Keratinocyte (primary cell): ENCODE measurements at regions not wholly inside any gene's neighbourhood (a gene's known extent, or its start where the extent isn't known, plus 50 kb on each side); places are given as distances from the start of the nearest gene placed in this dataset.

ENCODE experiments used
- DNase-seq: peaks from one replicate; pipeline ENCODE4 v3.0.0-alpha.2; 2011; ENCODE audit warnings: low read depth, missing footprints, low spot score
- FAIRE-seq: peaks from 2 replicates; lab custom pipeline; 2011; peaks lifted over from hg19 to GRCh38; lab: Jason Lieb, UNC
- H2AFZ ChIP-seq: 2 replicates; pipeline ENCODE4 v1.6.0; 2012; ENCODE audit warnings: low read length, control low read depth, inconsistent platforms; ENCODE audit not compliant: control insufficient read depth
- H3K27ac ChIP-seq: 2 replicates; pipeline ENCODE4 v1.5.1; 2011; ENCODE audit warnings: low read length; ENCODE audit not compliant: control insufficient read depth, insufficient read depth
- H3K27me3 ChIP-seq: 3 replicates; pipeline ENCODE4 v1.6.0; 2011; ENCODE audit warnings: low read length; ENCODE audit not compliant: control insufficient read depth, insufficient read depth; ENCODE audit errors: extremely low read depth
- H3K36me3 ChIP-seq, 2 experiments: 2 replicates in 1 of 2; 3 replicates in 1 of 2; pipeline ENCODE4 v1.5.1; 2011; ENCODE audit warnings: low read length in 2 of 2, mild to moderate bottlenecking in 1 of 2; ENCODE audit not compliant: control insufficient read depth in 2 of 2, insufficient read depth in 2 of 2; ENCODE audit errors: extremely low read depth in 1 of 2
- H3K4me1 ChIP-seq: 3 replicates; pipeline ENCODE4 v1.5.1; 2011; ENCODE audit warnings: low read length; ENCODE audit not compliant: control insufficient read depth, insufficient read depth; ENCODE audit errors: extremely low read depth
- H3K4me2 ChIP-seq: 3 replicates; pipeline ENCODE4 v1.6.0; 2011; ENCODE audit warnings: low read depth, low read length; ENCODE audit not compliant: control insufficient read depth, insufficient read depth; ENCODE audit errors: extremely low read depth
- H3K4me3 ChIP-seq, 3 experiments: fragments of 200-600 bp in 1 of 3; sonication (generic) in 1 of 3; 2 replicates in 2 of 3; 3 replicates in 1 of 3; pipeline ENCODE4 v1.5.1; 2011 to 2016; ENCODE audit warnings: low read length in 3 of 3, mild to moderate bottlenecking in 3 of 3, control low read depth in 2 of 3, inconsistent platforms in 1 of 3, low read depth in 1 of 3, mixed read lengths in 1 of 3, mixed run types in 1 of 3, moderate library complexity in 1 of 3; ENCODE audit not compliant: control insufficient read depth in 2 of 3, insufficient read depth in 2 of 3; ENCODE audit errors: extremely low read depth in 1 of 3
- H3K79me2 ChIP-seq: 2 replicates; pipeline ENCODE4 v1.6.0; 2012; ENCODE audit warnings: low read length; ENCODE audit not compliant: control insufficient read depth, insufficient read depth
- H3K9ac ChIP-seq: 3 replicates; pipeline ENCODE4 v1.6.0; 2011; ENCODE audit warnings: low read length; ENCODE audit not compliant: control insufficient read depth, insufficient read depth; ENCODE audit errors: extremely low read depth
- H3K9me1 ChIP-seq: 3 replicates; pipeline ENCODE4 v1.6.0; 2011; ENCODE audit warnings: low read length; ENCODE audit not compliant: control insufficient read depth, insufficient read depth; ENCODE audit errors: extremely low read depth
- H3K9me3 ChIP-seq: 2 replicates; pipeline ENCODE4 v1.5.1; 2012; ENCODE audit warnings: low read depth, low read length; ENCODE audit not compliant: control insufficient read depth
- H4K20me1 ChIP-seq: 3 replicates; pipeline ENCODE4 v1.6.0; 2011; ENCODE audit warnings: low read length; ENCODE audit not compliant: control insufficient read depth, insufficient read depth; ENCODE audit errors: extremely low read depth
- CTCF ChIP-seq, 3 experiments: IDR thresholded peaks in 1 of 3; conservative IDR thresholded peaks in 1 of 3; optimal IDR thresholded peaks in 1 of 3; 2 replicates in 2 of 3; 3 replicates in 1 of 3; pipeline versions ENCODE3 to v1.5.1; 2011; ENCODE audit warnings: low read length in 3 of 3, mild to moderate bottlenecking in 3 of 3, moderate library complexity in 2 of 3, control low read depth in 1 of 3, inconsistent platforms in 1 of 3; ENCODE audit not compliant: insufficient read depth in 2 of 3; ENCODE audit errors: extremely low read depth in 1 of 3
- EZH2 ChIP-seq: IDR thresholded peaks from one replicate; pipeline ENCODE4 v1.6.1; 2012; ENCODE audit warnings: inconsistent platforms, mild to moderate bottlenecking, low read length, moderate library complexity
- dilution Hi-C: fragments of 300-500 bp; cut with MboI; formaldehyde crosslinking; loops from one replicate; pipeline ENCODE4 v1.7.0; 2020; ENCODE audit warnings: low sequenced_read_pairs; ENCODE audit not compliant: extremely low pct_ligation_motif_present

DNA sequence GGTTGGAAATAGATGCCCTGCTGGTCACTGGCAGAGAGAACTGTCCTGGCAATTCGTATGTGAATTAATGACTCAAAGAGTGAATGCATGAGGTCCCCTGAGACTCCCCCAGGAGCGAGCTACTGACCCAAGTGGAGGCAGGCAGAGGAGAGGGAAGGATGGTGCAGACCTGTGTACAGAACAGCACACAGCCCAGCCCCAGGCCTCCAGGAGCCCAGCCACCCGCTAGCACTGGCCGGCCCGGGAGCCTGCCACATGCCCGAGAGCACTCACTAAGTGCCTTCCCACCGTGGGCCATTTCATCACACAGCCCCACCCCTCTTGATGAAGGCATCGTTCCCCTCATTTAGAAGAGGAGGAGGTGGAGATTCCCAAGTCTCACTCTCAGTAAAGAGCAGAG lies 62.0 kb upstream of the IGSF21 start:
- TF ChIP-seq CTCF (optimal IDR thresholded peaks at IDR 0.05 in 1 of 3, IDR thresholded peaks at IDR 0.05 in 1 of 3, conservative IDR thresholded peaks at IDR 0.05 in 1 of 3; ENCODE audit: extremely low read depth in 1 of 3, insufficient read depth in 2 of 3, low read length in 3 of 3) (no peak), EZH2 (no peak)
- no peak overlapping the region for H3K9ac ChIP-seq
- no peaks in the 10 kb centered on the region for H3K79me2 ChIP-seq
- no peaks in the 10 kb centered on the region for H3K36me3 ChIP-seq
- H3K9me3 ChIP-seq = peaks cover 3% of the 10 kb centered on the region
- no peak overlapping the region for H3K4me2 ChIP-seq
- H3K27ac ChIP-seq = no peak overlapping the region
- H3K4me1 ChIP-seq = no peaks in the 10 kb centered on the region
- no peak overlapping the region for H3K4me3 ChIP-seq
- no peak overlapping the region for H2AFZ ChIP-seq
- no peaks in the 10 kb centered on the region for H3K27me3 ChIP-seq
- no peak for DNase-seq
- dilution Hi-C loops = no loop called here
- FAIRE-seq = no peak
- H4K20me1 ChIP-seq = no peaks in the 10 kb centered on the region
- no peaks in the 10 kb centered on the region for H3K9me1 ChIP-seq

DNA sequence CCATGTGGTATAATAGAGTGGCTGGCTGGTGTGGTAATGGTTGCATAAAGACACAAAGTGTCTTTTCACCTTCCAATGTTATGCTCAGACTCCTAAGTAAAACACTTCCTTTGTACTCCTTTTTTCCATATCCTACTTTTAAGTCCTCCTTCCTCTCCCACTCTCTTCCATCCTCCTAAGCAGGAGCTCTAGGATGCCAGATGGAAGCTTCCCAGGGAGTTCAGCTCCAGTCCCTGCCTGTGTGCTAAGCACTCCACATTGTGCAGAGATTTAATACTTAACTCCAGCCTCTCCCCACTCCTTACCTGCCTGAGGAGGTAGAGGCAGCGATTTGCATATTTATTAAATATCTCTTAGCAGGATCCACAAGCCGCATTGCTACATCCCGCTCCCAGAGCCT lies 60.5 kb upstream of the IGSF21 start:
- Histone ChIP-seq H3K79me2 (no peaks in the 10 kb centered on the region), H3K4me3 (no peak overlapping the region), H3K27me3 (no peaks in the 10 kb centered on the region), H3K4me1 (no peaks in the 10 kb centered on the region), H3K9me1 (no peaks in the 10 kb centered on the region), H3K4me2 (no peak overlapping the region), H3K36me3 (no peaks in the 10 kb centered on the region), H4K20me1 (no peaks in the 10 kb centered on the region), H2AFZ (no peak overlapping the region), H3K9ac (no peak overlapping the region), H3K9me3 (peaks cover 3% of the 10 kb centered on the region), H3K27ac (no peak overlapping the region)
- no peak for FAIRE-seq
- dilution Hi-C loops = no loop called here
- no peak for TF ChIP-seq CTCF (optimal IDR thresholded peaks at IDR 0.05 in 1 of 3, IDR thresholded peaks at IDR 0.05 in 1 of 3, conservative IDR thresholded peaks at IDR 0.05 in 1 of 3; ENCODE audit: extremely low read depth in 1 of 3, insufficient read depth in 2 of 3, low read length in 3 of 3)
- no peak for TF ChIP-seq EZH2
- DNase-seq = no peak
